K562 (cell line): ENCODE measurements at regions not wholly inside any gene's neighbourhood (a gene's known extent, or its start where the extent isn't known, plus 50 kb on each side); places are given as distances from the start of the nearest gene placed in this dataset.

Experiments
- ATAC-seq: fragments of 200-7000 bp; cut with Tn5 transposase; 3 replicates; pipeline ENCODE4 v1.9.1; 2020; ENCODE audit warnings: moderate library complexity
- BruUV-seq: library from RNA; stranded (reverse); fragments of 400-500 nt; replicated peaks from 2 replicates; lab custom pipeline; 2021; lab: Mats Ljungman, UMichigan
- CTCF ChIA-PET: fragments of 300-600 bp; formaldehyde crosslinking; extraction: SDS; loops from one replicate; lab custom pipeline; 2021; ENCODE audit warnings: low intra/inter-chr PET ratio; lab: Yijun Ruan, JAX
- POLR2A ChIA-PET: fragments of 300-600, 350-650 bp; sonication (Branson Sonifier 250); formaldehyde crosslinking; extraction: SDS; loops from one replicate; lab custom pipeline; 2021; ENCODE audit warnings: antibody characterized with exemption, inconsistent platforms; lab: Yijun Ruan, JAX
- DNase-seq, 4 experiments: peaks; one replicate each; pipeline versions ENCODE4 v3.0.0 to v3.0.0-alpha.2; 2011 to 2018; ENCODE audit warnings: low spot score in 3 of 4, mixed read lengths in 3 of 4; ENCODE audit errors: extremely low read depth in 1 of 4
- FAIRE-seq: peaks from 2 replicates; lab custom pipeline; 2011; peaks lifted over from hg19 to GRCh38; lab: Jason Lieb, UNC
- H2AFZ ChIP-seq: 2 replicates; pipeline ENCODE4 v1.6.0; 2011; ENCODE audit warnings: low read depth, low read length, control low read depth, inconsistent platforms
- H3K27ac ChIP-seq: fragments of 200-600 bp; 3 replicates; pipeline ENCODE4 v1.8.0; 2011; ENCODE audit warnings: low read depth, mild to moderate bottlenecking, control low read depth, inconsistent platforms, low read length, moderate library complexity, mixed read lengths; ENCODE audit errors: extremely low read depth
- H3K27me3 ChIP-seq, 2 experiments: fragments of 300-600 bp in 1 of 2; 2 replicates in 1 of 2; 3 replicates in 1 of 2; pipeline versions ENCODE4 v1.6.0 to v1.8.0; 2011; ENCODE audit warnings: inconsistent platforms in 2 of 2, low read length in 2 of 2, mild to moderate bottlenecking in 1 of 2, mixed read lengths in 1 of 2, moderate library complexity in 1 of 2; ENCODE audit not compliant: control insufficient read depth in 2 of 2, insufficient read depth in 2 of 2
- H3K36me3 ChIP-seq: fragments of 300-600 bp; 3 replicates; pipeline ENCODE4 v1.8.0; 2011; ENCODE audit warnings: mild to moderate bottlenecking, low read length, inconsistent platforms; ENCODE audit not compliant: control insufficient read depth, insufficient read depth
- H3K4me1 ChIP-seq, 2 experiments: fragments of 200-600 bp in 1 of 2; replicated peaks in 1 of 2; 2 replicates in 1 of 2; 3 replicates in 1 of 2; pipeline versions ENCODE4 v1.5.1 to v1.8.0; 2011; ENCODE audit warnings: inconsistent platforms in 2 of 2, low read length in 2 of 2, mild to moderate bottlenecking in 1 of 2, mixed read lengths in 1 of 2, moderate library complexity in 1 of 2; ENCODE audit not compliant: control insufficient read depth in 2 of 2, insufficient read depth in 2 of 2
- H3K4me2 ChIP-seq: 2 replicates; pipeline ENCODE4 v1.6.1; 2011; ENCODE audit warnings: low read length, control low read depth, inconsistent platforms, mixed read lengths; ENCODE audit not compliant: insufficient read depth
- H3K4me3 ChIP-seq: fragments of 200-600 bp; sonication (generic), shearing (Covaris generic); 2 replicates; pipeline ENCODE4 v1.5.1; 2016; ENCODE audit warnings: control low read depth, inconsistent platforms
- H3K79me2 ChIP-seq: fragments of 200-600 bp; 3 replicates; pipeline ENCODE4 v1.8.0; 2011; ENCODE audit warnings: low read length, inconsistent platforms; ENCODE audit not compliant: control insufficient read depth, insufficient read depth
- H3K9ac ChIP-seq, 2 experiments: 2 replicates each; pipeline versions ENCODE4 v1.6.0 to v1.6.1; 2011; ENCODE audit warnings: low read depth in 2 of 2, low read length in 2 of 2, control low read depth in 1 of 2, inconsistent platforms in 1 of 2, mild to moderate bottlenecking in 1 of 2, mixed read lengths in 1 of 2; ENCODE audit not compliant: insufficient read depth in 1 of 2
- H3K9me1 ChIP-seq: one replicate; pipeline ENCODE4 v1.6.0; 2011; ENCODE audit warnings: inconsistent platforms, mild to moderate bottlenecking, low read length, moderate library complexity; ENCODE audit not compliant: control insufficient read depth, insufficient read depth
- H3K9me3 ChIP-seq: replicated peaks from 2 replicates; pipeline ENCODE4 v1.5.1; 2011; ENCODE audit warnings: low read depth, low read length, inconsistent platforms; ENCODE audit not compliant: control insufficient read depth, insufficient read depth
- H4K20me1 ChIP-seq: replicated peaks from 2 replicates; pipeline ENCODE4 v1.6.1; 2011; ENCODE audit warnings: low read length, inconsistent platforms, mixed read lengths; ENCODE audit not compliant: control insufficient read depth, insufficient read depth
- BHLHE40 ChIP-seq: IDR thresholded peaks from 2 replicates; pipeline ENCODE4 v1.6.1; 2011; ENCODE audit warnings: low read length, improper control_type of control experiment
- CCNT2 ChIP-seq: IDR thresholded peaks from 2 replicates; pipeline ENCODE4 v1.6.1; 2011; ENCODE audit warnings: borderline replicate concordance, low read depth, mild to moderate bottlenecking, moderate library complexity, mixed read lengths, low read length; ENCODE audit not compliant: insufficient read length; ENCODE audit errors: extremely low read depth
- CGGBP1 ChIP-seq: fragments of 250-450 bp; sonication (Bioruptor Pico); IDR thresholded peaks from 2 replicates; pipeline ENCODE4 v1.9.0; 2021; ENCODE audit warnings: mild to moderate bottlenecking
- CSDE1 ChIP-seq, 2 experiments: fragments of 450-650 bp; IDR thresholded peaks; 2 replicates each; pipeline ENCODE4 v1.6.1; 2016; ENCODE audit warnings: mild to moderate bottlenecking in 1 of 2
- CTCFL ChIP-seq: IDR thresholded peaks from 2 replicates; pipeline ENCODE4 v1.6.1; 2011; ENCODE audit warnings: borderline replicate concordance, low read depth, mild to moderate bottlenecking, moderate library complexity, low read length; ENCODE audit not compliant: insufficient read depth, poor library complexity, severe bottlenecking
- CXXC5 ChIP-seq: fragments of 250-450 bp; sonication (Bioruptor Pico); IDR thresholded peaks from 2 replicates; pipeline ENCODE4 v1.8.0; 2022; ENCODE audit warnings: inconsistent platforms, mild to moderate bottlenecking, moderate library complexity
- ESRRB ChIP-seq: fragments of 250-450 bp; sonication (Bioruptor Pico); IDR thresholded peaks from 2 replicates; pipeline ENCODE4 v1.5.0; 2020; ENCODE audit warnings: mild to moderate bottlenecking, moderate library complexity, borderline replicate concordance
- PTTG1 ChIP-seq: fragments of 450-650 bp; IDR thresholded peaks from 2 replicates; pipeline ENCODE4 v1.6.1; 2016; ENCODE audit warnings: low read depth, mild to moderate bottlenecking, missing genetic modification characterization, missing compliant biosample characterization
- SRF ChIP-seq, 2 experiments: fragments of 250-450, 450-650 bp in 1 of 2; sonication (Bioruptor Pico) in 1 of 2; sonication (generic) in 1 of 2; formaldehyde crosslinking; IDR thresholded peaks; 2 replicates each; pipeline versions ENCODE4 v1.5.0 to v1.5.1; 2020 to 2022; ENCODE audit warnings: mild to moderate bottlenecking in 1 of 2, missing genetic modification reagents in 1 of 2
- ZC3H11A ChIP-seq: IDR thresholded peaks from 2 replicates; pipeline ENCODE4 v1.6.1; 2012; ENCODE audit warnings: low read depth, low read length, improper control_type of control experiment
- ZEB2 ChIP-seq: fragments of 450-650 bp; IDR thresholded peaks from 2 replicates; pipeline ENCODE4 v1.6.1; 2016
- ZNF584 ChIP-seq: fragments of 200-800 bp; sonication (Bioruptor generic); IDR thresholded peaks from 2 replicates; pipeline ENCODE4 v1.6.1; 2016; ENCODE audit warnings: low read depth, mild to moderate bottlenecking, missing genetic modification characterization, missing compliant biosample characterization
- WGBS: fragments of 100-300 bp; shearing (Covaris generic); methylation state at CpG from one replicate; pipeline ENCODE4 v1.1.6; 2016; ENCODE audit warnings: low coverage, mixed read lengths; ENCODE audit not compliant: insufficient coverage; ENCODE audit errors: missing lambda C conversion rate; 5-methylcytosine and 5-hydroxymethylcytosine counted together
- in situ Hi-C: fragments of 300-500 bp; cut with MboI; formaldehyde crosslinking; loops from 4 replicates; pipeline ENCODE4 v1.15.0; 2018; ENCODE audit warnings: inconsistent platforms, mixed read lengths
- intact Hi-C: fragments of 100-400 bp; cut with micrococcal nuclease; formaldehyde crosslinking; loops from 2 replicates; pipeline ENCODE4 v1.14.2; 2022

DNA sequence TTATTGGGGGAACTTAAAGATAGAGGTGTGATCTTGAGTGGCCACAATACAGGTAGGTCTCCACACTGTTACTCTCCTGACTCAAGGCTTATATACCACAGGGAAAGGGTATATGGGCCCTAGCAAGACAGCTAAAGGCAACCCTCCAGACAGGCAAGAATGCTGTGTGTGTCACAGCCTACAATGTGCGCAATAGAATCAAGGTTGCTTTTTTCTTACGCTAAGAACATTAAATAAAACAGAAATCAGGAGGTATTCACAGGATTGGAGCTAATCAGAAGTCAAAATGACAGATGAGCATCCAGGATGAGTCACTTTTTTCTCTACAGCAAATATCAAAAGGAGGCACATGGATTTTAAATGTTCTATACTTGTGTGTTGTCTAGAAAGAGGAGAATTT is 1797.9 kb upstream of the SEL1L start:
- CTCF ChIA-PET: no interaction called here
- in situ Hi-C loops (no loop called here), intact Hi-C loops (no loop called here)
- DNase-seq (no peak), FAIRE-seq (no peak), ATAC-seq (no peak)
- Histone ChIP-seq H3K36me3 (no peaks in the 10 kb centered on the region), H3K9ac (no peak overlapping the region), H3K9me3 (no peaks in the 10 kb centered on the region), H3K27me3 (no peaks in the 10 kb centered on the region), H3K4me2 (no peak overlapping the region), H3K79me2 (no peaks in the 10 kb centered on the region), H4K20me1 (no peaks in the 10 kb centered on the region), H3K27ac (no peak overlapping the region), H3K4me3 (no peak overlapping the region), H3K9me1 (no peaks in the 10 kb centered on the region), H3K4me1 (no peaks in the 10 kb centered on the region), H2AFZ (no peak overlapping the region)
- BruUV-seq: no TSS peak
- POLR2A ChIA-PET: no interaction called here
- 12% methylated on average over 2 of the region's 2 CpGs for WGBS
- TF ChIP-seq ZNF584 (no peak), CXXC5 (CRISPR knock-in tag) (no peak), CSDE1 (IDR thresholded peaks at IDR 0.05) (no peak), PTTG1 (no peak), CCNT2 (no peak), CTCFL (no peak), ZEB2 (no peak), BHLHE40 (no peak), ESRRB (CRISPR knock-in tag) (no peak), SRF (CRISPR knock-in tag; IDR thresholded peaks at IDR 0.05) (no peak), CGGBP1 (CRISPR knock-in tag) (no peak), ZC3H11A (no peak)
